ENCODE measurements at regions not wholly inside any gene's neighbourhood (a gene's known extent, or its start where the extent isn't known, plus 50 kb on each side); places are given as distances from the start of the nearest gene placed in this dataset.

DNA sequence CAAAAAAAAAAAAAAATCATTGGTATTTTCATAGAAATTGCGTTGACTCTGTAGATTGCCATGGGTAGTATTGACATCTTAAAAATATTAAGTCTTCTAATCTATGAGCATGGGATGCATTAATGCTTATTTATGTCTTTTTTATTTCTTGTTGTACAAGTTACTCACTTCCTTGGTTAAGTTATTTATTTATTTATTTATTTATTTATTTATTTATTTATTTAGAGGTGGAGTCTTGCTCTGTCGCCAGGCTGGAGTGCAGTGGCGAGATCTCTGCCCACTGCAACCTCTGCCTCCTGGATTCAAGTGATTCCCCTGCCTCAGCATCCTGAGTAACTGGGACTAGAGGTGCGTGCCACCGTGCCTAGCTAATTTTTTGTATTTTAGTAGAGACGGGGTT, 656.0 kb downstream of the TENT5A start (continued):
- TF ChIP-seq, protein P1, sequence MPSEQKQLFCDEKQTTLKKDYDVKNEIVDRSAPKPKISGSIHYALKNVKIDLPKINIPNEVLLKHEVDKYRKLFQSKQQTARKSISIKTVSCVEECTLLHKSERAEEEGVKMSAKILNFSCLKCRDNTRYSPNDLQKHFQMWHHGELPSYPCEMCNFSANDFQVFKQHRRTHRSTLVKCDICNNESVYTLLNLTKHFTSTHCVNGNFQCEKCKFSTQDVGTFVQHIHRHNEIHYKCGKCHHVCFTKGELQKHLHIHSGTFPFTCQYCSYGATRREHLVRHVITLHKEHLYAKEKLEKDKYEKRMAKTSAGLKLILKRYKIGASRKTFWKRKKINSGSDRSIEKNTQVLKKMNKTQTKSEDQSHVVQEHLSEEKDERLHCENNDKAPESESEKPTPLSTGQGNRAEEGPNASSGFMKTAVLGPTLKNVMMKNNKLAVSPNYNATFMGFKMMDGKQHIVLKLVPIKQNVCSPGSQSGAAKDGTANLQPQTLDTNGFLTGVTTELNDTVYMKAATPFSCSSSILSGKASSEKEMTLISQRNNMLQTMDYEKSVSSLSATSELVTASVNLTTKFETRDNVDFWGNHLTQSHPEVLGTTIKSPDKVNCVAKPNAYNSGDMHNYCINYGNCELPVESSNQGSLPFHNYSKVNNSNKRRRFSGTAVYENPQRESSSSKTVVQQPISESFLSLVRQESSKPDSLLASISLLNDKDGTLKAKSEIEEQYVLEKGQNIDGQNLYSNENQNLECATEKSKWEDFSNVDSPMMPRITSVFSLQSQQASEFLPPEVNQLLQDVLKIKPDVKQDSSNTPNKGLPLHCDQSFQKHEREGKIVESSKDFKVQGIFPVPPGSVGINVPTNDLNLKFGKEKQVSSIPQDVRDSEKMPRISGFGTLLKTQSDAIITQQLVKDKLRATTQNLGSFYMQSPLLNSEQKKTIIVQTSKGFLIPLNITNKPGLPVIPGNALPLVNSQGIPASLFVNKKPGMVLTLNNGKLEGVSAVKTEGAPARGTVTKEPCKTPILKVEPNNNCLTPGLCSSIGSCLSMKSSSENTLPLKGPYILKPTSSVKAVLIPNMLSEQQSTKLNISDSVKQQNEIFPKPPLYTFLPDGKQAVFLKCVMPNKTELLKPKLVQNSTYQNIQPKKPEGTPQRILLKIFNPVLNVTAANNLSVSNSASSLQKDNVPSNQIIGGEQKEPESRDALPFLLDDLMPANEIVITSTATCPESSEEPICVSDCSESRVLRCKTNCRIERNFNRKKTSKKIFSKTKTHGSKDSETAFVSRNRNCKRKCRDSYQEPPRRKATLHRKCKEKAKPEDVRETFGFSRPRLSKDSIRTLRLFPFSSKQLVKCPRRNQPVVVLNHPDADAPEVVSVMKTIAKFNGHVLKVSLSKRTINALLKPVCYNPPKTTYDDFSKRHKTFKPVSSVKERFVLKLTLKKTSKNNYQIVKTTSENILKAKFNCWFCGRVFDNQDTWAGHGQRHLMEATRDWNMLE (tag by site-specific recombination; conservative IDR thresholded peaks at IDR 0.05; ENCODE audit: low read depth): peak; percentile 76
- 0 out of 2 replicates have a peak, but pooled peaks have one; percentile 27 for TF ChIP-seq ZNF138 (tag by site-specific recombination; IDR thresholded peaks at IDR 0.05; ENCODE audit: borderline replicate concordance)
- peak; percentile 34; the same call in 1 of the 2 replicates for TF ChIP-seq ZNF623 (tag by site-specific recombination; IDR thresholded peaks at IDR 0.05)

DNA sequence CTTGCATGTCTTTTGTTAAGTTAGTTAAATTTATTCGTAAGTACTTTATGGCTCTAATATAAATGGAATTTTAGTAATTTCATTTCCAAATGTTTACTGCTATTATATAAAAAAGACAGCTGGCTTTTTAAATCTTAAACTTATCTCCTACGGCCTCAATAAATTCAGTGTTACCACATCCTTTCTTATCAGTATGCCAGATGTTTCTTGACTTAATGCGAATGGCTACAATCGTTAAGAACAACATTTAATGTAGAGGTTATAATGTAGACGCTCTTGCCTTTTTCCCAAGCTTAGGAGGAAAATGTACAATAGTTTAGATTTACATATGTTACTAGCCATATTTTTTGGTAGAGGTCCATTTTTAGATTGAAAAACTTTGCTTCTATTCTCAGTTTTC, 659.4 kb downstream of the TENT5A start:
- Histone ChIP-seq H3K9me3 (ENCODE audit: control insufficient read depth, insufficient read depth, low read depth, low read length) (no peaks in the 10 kb centered on the region), H3K4me3 (ENCODE audit: low read depth, low read length) (no peak overlapping the region), H3K36me3 (ENCODE audit: control insufficient read depth in 2 of 2, insufficient read depth in 1 of 2, low read length in 2 of 2) (no peaks in the 10 kb centered on the region), H3K27ac (ENCODE audit: extremely low read depth, low read depth, low read length) (no peak overlapping the region), H3K4me1 (ENCODE audit: control insufficient read depth, insufficient read depth, low read length) (no peaks in the 10 kb centered on the region)
- TF ChIP-seq CTCF (tag by site-specific recombination; IDR thresholded peaks at IDR 0.05): no peak
- no peak for TF ChIP-seq ZBTB17 (tag by site-specific recombination; IDR thresholded peaks at IDR 0.05)
- TF ChIP-seq ZNF174 (tag by site-specific recombination; IDR thresholded peaks at IDR 0.05): no peak
- TF ChIP-seq SALL2 (tag by site-specific recombination; IDR thresholded peaks at IDR 0.05; ENCODE audit: borderline replicate concordance): no peak
- TF ChIP-seq ZNF416 (tag by site-specific recombination; IDR thresholded peaks at IDR 0.05): no peak
- TF ChIP-seq ZNF23 (tag by site-specific recombination; IDR thresholded peaks at IDR 0.05; ENCODE audit: borderline replicate concordance): no peak
- TF ChIP-seq ZSCAN16 (tag by site-specific recombination; IDR thresholded peaks at IDR 0.05): no peak
- no peak for TF ChIP-seq ZNF211 (tag by site-specific recombination; IDR thresholded peaks at IDR 0.05; ENCODE audit: low read depth)
- TF ChIP-seq ZNF501 (tag by site-specific recombination; IDR thresholded peaks at IDR 0.05): no peak
- no peak for TF ChIP-seq GFI1B (tag by site-specific recombination; IDR thresholded peaks at IDR 0.05)
- TF ChIP-seq ZNF112 (tag by site-specific recombination; IDR thresholded peaks at IDR 0.05): no peak
- no peak for TF ChIP-seq OSR2 (tag by site-specific recombination; IDR thresholded peaks at IDR 0.05)
- TF ChIP-seq ZNF133 (tag by site-specific recombination; IDR thresholded peaks at IDR 0.05): no peak
- no peak for TF ChIP-seq ZBTB10 (tag by site-specific recombination; IDR thresholded peaks at IDR 0.05)
- no peak for TF ChIP-seq ZNF776 (tag by site-specific recombination; IDR thresholded peaks at IDR 0.05; ENCODE audit: borderline replicate concordance)
- TF ChIP-seq ZBTB8A (tag by site-specific recombination; IDR thresholded peaks at IDR 0.05): no peak
- no peak for TF ChIP-seq ZNF391 (tag by site-specific recombination; IDR thresholded peaks at IDR 0.05; ENCODE audit: borderline replicate concordance, low read depth)
- TF ChIP-seq ZSCAN30 (tag by site-specific recombination; IDR thresholded peaks at IDR 0.05): no peak
- TF ChIP-seq, protein P2, sequence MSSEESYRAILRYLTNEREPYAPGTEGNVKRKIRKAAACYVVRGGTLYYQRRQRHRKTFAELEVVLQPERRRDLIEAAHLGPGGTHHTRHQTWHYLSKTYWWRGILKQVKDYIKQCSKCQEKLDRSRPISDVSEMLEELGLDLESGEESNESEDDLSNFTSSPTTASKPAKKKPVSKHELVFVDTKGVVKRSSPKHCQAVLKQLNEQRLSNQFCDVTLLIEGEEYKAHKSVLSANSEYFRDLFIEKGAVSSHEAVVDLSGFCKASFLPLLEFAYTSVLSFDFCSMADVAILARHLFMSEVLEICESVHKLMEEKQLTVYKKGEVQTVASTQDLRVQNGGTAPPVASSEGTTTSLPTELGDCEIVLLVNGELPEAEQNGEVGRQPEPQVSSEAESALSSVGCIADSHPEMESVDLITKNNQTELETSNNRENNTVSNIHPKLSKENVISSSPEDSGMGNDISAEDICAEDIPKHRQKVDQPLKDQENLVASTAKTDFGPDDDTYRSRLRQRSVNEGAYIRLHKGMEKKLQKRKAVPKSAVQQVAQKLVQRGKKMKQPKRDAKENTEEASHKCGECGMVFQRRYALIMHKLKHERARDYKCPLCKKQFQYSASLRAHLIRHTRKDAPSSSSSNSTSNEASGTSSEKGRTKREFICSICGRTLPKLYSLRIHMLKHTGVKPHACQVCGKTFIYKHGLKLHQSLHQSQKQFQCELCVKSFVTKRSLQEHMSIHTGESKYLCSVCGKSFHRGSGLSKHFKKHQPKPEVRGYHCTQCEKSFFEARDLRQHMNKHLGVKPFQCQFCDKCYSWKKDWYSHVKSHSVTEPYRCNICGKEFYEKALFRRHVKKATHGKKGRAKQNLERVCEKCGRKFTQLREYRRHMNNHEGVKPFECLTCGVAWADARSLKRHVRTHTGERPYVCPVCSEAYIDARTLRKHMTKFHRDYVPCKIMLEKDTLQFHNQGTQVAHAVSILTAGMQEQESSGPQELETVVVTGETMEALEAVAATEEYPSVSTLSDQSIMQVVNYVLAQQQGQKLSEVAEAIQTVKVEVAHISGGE (tag by site-specific recombination; conservative IDR thresholded peaks at IDR 0.05; ENCODE audit: low read depth): no peak
- ChIA-PET CTCF (no interaction called here), POLR2A (no interaction called here)
